ENCODE measurements at regions not wholly inside any gene's neighbourhood (a gene's known extent, or its start where the extent isn't known, plus 50 kb on each side); places are given as distances from the start of the nearest gene placed in this dataset.

- peak overlapping the region; percentile 51 for H4K5ac ChIP-seq (ENCODE audit: insufficient read length, low read depth, low read length)
- no peak overlapping the region for H3K56ac ChIP-seq (replicated peaks; ENCODE audit: insufficient read length, low read depth, low read length)
- no peak overlapping the region; a peak in 1 of 7 replicates for H3K9ac ChIP-seq (replicated peaks in 1 of 4; ENCODE audit: extremely low read depth in 1 of 4, low read depth in 3 of 4, low read length in 3 of 4)
- H2BK120ac ChIP-seq (replicated peaks; ENCODE audit: low read depth, low read length): peak overlapping the region; percentile 27
- H3K9me3 ChIP-seq (ENCODE audit: insufficient read depth in 2 of 2, low read depth in 1 of 2, low read length in 1 of 2): peaks cover 2 to 4% of the 10 kb centered on the region in 2 experiments; a peak in 2 of 4 replicates
- H2BK20ac ChIP-seq (ENCODE audit: low read length): peak overlapping the region; percentile 6; the same call in 1 of the 2 replicates
- H3K18ac ChIP-seq (ENCODE audit: extremely low read depth, low read length): no peak overlapping the region; the same call in 1 of the 2 replicates
- no peak overlapping the region for H4K8ac ChIP-seq (ENCODE audit: extremely low read depth, insufficient read depth, low read length)
- H3K14ac ChIP-seq (ENCODE audit: insufficient read length): no peak overlapping the region
- peak overlapping the region; percentile 45; the same call in 1 of the 2 replicates for H2BK5ac ChIP-seq (ENCODE audit: low read depth, low read length)
- peak overlapping the region; percentile 100 for H2AFZ ChIP-seq (ENCODE audit: low read length)
- H3K4me3 ChIP-seq (ENCODE audit: extremely low read depth in 1 of 4, insufficient read depth in 2 of 4, low read depth in 3 of 4, low read length in 4 of 4): no peak overlapping the region
- no peaks in the 10 kb centered on the region for H4K20me1 ChIP-seq (replicated peaks in 1 of 2; ENCODE audit: control insufficient read depth in 1 of 2, insufficient read depth in 2 of 2, low read length in 2 of 2)
- no peak overlapping the region for H3K4ac ChIP-seq (replicated peaks; ENCODE audit: insufficient read length, low read depth, low read length)
- no peak overlapping the region for H3K27ac ChIP-seq (ENCODE audit: low read depth, low read length)
- FAIRE-seq (peak; percentile 69), DNase-seq (ENCODE audit: low read depth in 1 of 2, low spot score in 2 of 2) (no peak)
- no peaks in the 10 kb centered on the region for H3K27me3 ChIP-seq (replicated peaks in 1 of 4; ENCODE audit: control insufficient read depth in 3 of 4, extremely low read depth in 1 of 4, insufficient read depth in 3 of 4, low read length in 3 of 4)
- no peaks in the 10 kb centered on the region for H3K79me2 ChIP-seq (ENCODE audit: control insufficient read depth in 1 of 2, insufficient read depth in 2 of 2, low read length in 2 of 2)
- peaks cover 0 to 11% (median 3%) of the 10 kb centered on the region in 4 experiments; a peak in 4 of 7 replicates for H3K4me1 ChIP-seq (replicated peaks in 1 of 4; ENCODE audit: control insufficient read depth in 3 of 4, insufficient read depth in 4 of 4, low read length in 3 of 4)
- H3K23me2 ChIP-seq (ENCODE audit: low read depth, low read length): no peaks in the 10 kb centered on the region
- no peak overlapping the region for H2AK5ac ChIP-seq (ENCODE audit: low read depth, low read length)
- WGBS, 2 experiments (ENCODE audit: extremely low coverage in 1 of 2, insufficient coverage in 1 of 2, insufficient read length in 1 of 2, insufficient replicate concordance in 2 of 2, low coverage in 1 of 2, low lambda C conversion rate in 2 of 2, missing lambda C conversion rate in 1 of 2): 64% methylated on average over 8 of the region's 8 CpGs; no CpG with 5 or more reads in 1 of the 2 experiments
- peak overlapping the region; percentile 86 for H2BK12ac ChIP-seq (ENCODE audit: low read depth, low read length)
- no peaks in the 10 kb centered on the region for H3K79me1 ChIP-seq (ENCODE audit: low read depth, low read length)
- POLR2A ChIA-PET (ENCODE audit: partially characterized antibody): interaction anchor here (0.6 to 3.2 kb wide), 9 partner anchors 8 to 195 kb away, joined by 3 to 17 read pairs (median 4); partner anchors contain the start of gene CADPS
- CTCF ChIA-PET (ENCODE audit: partially characterized antibody): interaction anchor here (1.4 kb wide), 1 partner anchor 36 kb away, joined by 3 read pairs; no protein-coding TSS in a partner anchor
- 0 out of 2 replicates have a peak overlapping the region, but pooled peaks have one; percentile 49 for H2BK15ac ChIP-seq (ENCODE audit: low read length)
- H3K4me2 ChIP-seq (ENCODE audit: insufficient read depth in 1 of 2, low read depth in 2 of 2, low read length in 2 of 2): no peak overlapping the region
- H4K91ac ChIP-seq (replicated peaks; ENCODE audit: insufficient read length, low read length): peak overlapping the region; percentile 8
- no peak overlapping the region for H3K23ac ChIP-seq (ENCODE audit: insufficient read length)
- no peaks in the 10 kb centered on the region for H3K36me3 ChIP-seq (ENCODE audit: control insufficient read depth in 2 of 4, insufficient read depth in 4 of 4, low read length in 3 of 4)
- TF ChIP-seq ZNF274 (IDR thresholded peaks at IDR 0.05; ENCODE audit: borderline replicate concordance, extremely low read depth, low read length) (no peak), POLR2AphosphoS5 (IDR thresholded peaks at IDR 0.05; ENCODE audit: low read depth, low read length) (no peak), TEAD4 (IDR thresholded peaks at IDR 0.05; ENCODE audit: low read depth, low read length) (no peak), KDM1A (IDR thresholded peaks at IDR 0.05; ENCODE audit: borderline replicate concordance, low read length) (no peak), JUND (IDR thresholded peaks at IDR 0.05; ENCODE audit: low read length) (0 out of 2 replicates have a peak, but pooled peaks have one; percentile 14), SAP30 (IDR thresholded peaks at IDR 0.05; ENCODE audit: insufficient read depth, insufficient replicate concordance, low read length) (no peak), SP1 (IDR thresholded peaks at IDR 0.05; ENCODE audit: low read depth, low read length) (no peak), SUZ12 (IDR thresholded peaks at IDR 0.05; ENCODE audit: low read length) (no peak), CEBPB (IDR thresholded peaks at IDR 0.05; ENCODE audit: low read depth, low read length) (peak; percentile 61; the same call in 1 of the 2 replicates), MAX (IDR thresholded peaks at IDR 0.05) (no peak), EP300 (IDR thresholded peaks at IDR 0.05; ENCODE audit: borderline replicate concordance in 1 of 2, low read depth in 2 of 2, low read length in 2 of 2) (no peak), MAFK (IDR thresholded peaks at IDR 0.05; ENCODE audit: low read depth, low read length) (peak; percentile 64)
Observed at GRCh38 chr3:62940771-62941563, 65.8 kb upstream of the CADPS start.
